Activated T-cell treated with anti-CD3 and anti-CD28 coated beads, Interleukin-2, amount 50 U/mL, for 72 hours (primary cell): ENCODE measurements at regions not wholly inside any gene's neighbourhood (a gene's known extent, or its start where the extent isn't known, plus 50 kb on each side); places are given as distances from the start of the nearest gene placed in this dataset.
"Not testable (repeated sequence)": the region's sequence is repeated elsewhere in the genome, so short reads cannot be mapped to it uniquely, and the experiment has no call there.

Experiments
- ATAC-seq, 2 donors: fragments of 150-1000 bp; cut with Tn5 transposase; replicated peaks in 1 of 2; 2 replicates each; pipeline ENCODE4 v1.10.0; 2021; ENCODE audit warnings: moderate library complexity in 2 of 2, mild to moderate bottlenecking in 1 of 2
- DNase-seq, 2 donors: peaks; one replicate each; pipeline ENCODE4 v3.0.0; 2021 to 2022; ENCODE audit warnings: mixed read lengths in 1 of 2
- H3K27ac Mint-ChIP-seq: one replicate; pipeline ENCODE4 v1.8.0; 2022; ENCODE audit warnings: mild to moderate bottlenecking, moderate library complexity, mixed read lengths
- H3K27me3 Mint-ChIP-seq: one replicate; pipeline ENCODE4 v1.8.0; 2022; ENCODE audit warnings: low read depth, mixed read lengths
- H3K36me3 Mint-ChIP-seq, 2 donors: one replicate each; pipeline ENCODE4 v1.8.0; 2022; ENCODE audit warnings: mixed read lengths in 2 of 2, mild to moderate bottlenecking in 1 of 2; ENCODE audit not compliant: insufficient read depth in 2 of 2
- H3K4me1 Mint-ChIP-seq: one replicate; pipeline ENCODE4 v1.8.0; 2022; ENCODE audit warnings: low read depth, mixed read lengths
- H3K4me3 Mint-ChIP-seq, 2 donors: one replicate each; pipeline ENCODE4 v1.8.0; 2022; ENCODE audit warnings: mild to moderate bottlenecking in 2 of 2, mixed read lengths in 2 of 2, moderate library complexity in 2 of 2
- H3K9me3 Mint-ChIP-seq, 2 donors: one replicate each; pipeline ENCODE4 v1.8.0; 2022; ENCODE audit warnings: mixed read lengths in 2 of 2

- ATAC-seq, DNase-seq, H3K27ac Mint-ChIP-seq: not testable (repeated sequence)
These were observed 976.0 kb downstream of the ADGRL2 start for GRCh38 chr1:82776730-82777129.

GRCh38 chr1:82775406-82776000, 974.8 kb downstream of the ADGRL2 start:
- ATAC-seq: peak in 1 of 2 donors; percentile 42
- DNase-seq: peak; percentile 36 to 40
- Mint-ChIP-seq H3K4me1 (no peaks in the 10 kb centered on the region), H3K27ac (no peak overlapping the region), H3K4me3 (no peak overlapping the region), H3K9me3 (peaks cover 0 to 2% of the 10 kb centered on the region in 2 donors), H3K27me3 (no peaks in the 10 kb centered on the region), H3K36me3 (no peaks in the 10 kb centered on the region)

More at GRCh38 chr1:82776730-82777129, 976.0 kb downstream of the ADGRL2 start:
- H3K9me3 Mint-ChIP-seq, H3K27me3 Mint-ChIP-seq, H3K36me3 Mint-ChIP-seq, H3K4me1 Mint-ChIP-seq, H3K4me3 Mint-ChIP-seq: not testable (repeated sequence)

GRCh38 chr1:82762829-82763532, 962.2 kb downstream of the ADGRL2 start:
- peaks cover 0 to 1% of the 10 kb centered on the region in 2 donors for H3K9me3 Mint-ChIP-seq
- no peaks in the 10 kb centered on the region for H3K27me3 Mint-ChIP-seq
- no peak for DNase-seq
- H3K4me1 Mint-ChIP-seq: no peaks in the 10 kb centered on the region
- H3K36me3 Mint-ChIP-seq: no peaks in the 10 kb centered on the region
- H3K27ac Mint-ChIP-seq: no peak overlapping the region
- no peak overlapping the region for H3K4me3 Mint-ChIP-seq
- ATAC-seq: no peak

- no peak overlapping the region for H3K27ac Mint-ChIP-seq
- no peaks in the 10 kb centered on the region for H3K4me1 Mint-ChIP-seq
- H3K36me3 Mint-ChIP-seq: no peaks in the 10 kb centered on the region
- H3K27me3 Mint-ChIP-seq: no peaks in the 10 kb centered on the region
- H3K4me3 Mint-ChIP-seq: no peak overlapping the region
- peaks cover 0 to 1% of the 10 kb centered on the region in 2 donors for H3K9me3 Mint-ChIP-seq
- ATAC-seq (no peak), DNase-seq (no peak)
These were observed 958.3 kb downstream of the ADGRL2 start for GRCh38 chr1:82759035-82759434.

GRCh38 chr1:82755671-82756070, 954.9 kb downstream of the ADGRL2 start:
- Mint-ChIP-seq H3K4me1 (no peaks in the 10 kb centered on the region), H3K27ac (no peak overlapping the region), H3K36me3 (no peaks in the 10 kb centered on the region), H3K27me3 (no peaks in the 10 kb centered on the region), H3K9me3 (peaks cover 0 to 1% of the 10 kb centered on the region in 2 donors), H3K4me3 (no peak overlapping the region)
- DNase-seq (no peak), ATAC-seq (no peak)

GRCh38 chr1:82755191-82755590, 954.5 kb downstream of the ADGRL2 start:
- no peak overlapping the region for H3K4me3 Mint-ChIP-seq
- H3K9me3 Mint-ChIP-seq: peaks cover 0 to 1% of the 10 kb centered on the region in 2 donors
- DNase-seq (no peak), ATAC-seq (no peak)
- H3K4me1 Mint-ChIP-seq: no peaks in the 10 kb centered on the region
- no peaks in the 10 kb centered on the region for H3K36me3 Mint-ChIP-seq
- no peaks in the 10 kb centered on the region for H3K27me3 Mint-ChIP-seq
- no peak overlapping the region for H3K27ac Mint-ChIP-seq

GRCh38 chr1:82752046-82752445, 951.3 kb downstream of the ADGRL2 start:
- Mint-ChIP-seq H3K27ac (no peak overlapping the region), H3K4me3 (no peak overlapping the region), H3K36me3 (no peaks in the 10 kb centered on the region), H3K27me3 (no peaks in the 10 kb centered on the region), H3K9me3 (no peaks in the 10 kb centered on the region), H3K4me1 (no peaks in the 10 kb centered on the region)
- no peak for DNase-seq
- no peak for ATAC-seq

GRCh38 chr1:82733645-82734044, 932.9 kb downstream of the ADGRL2 start:
- Mint-ChIP-seq H3K27ac (no peak overlapping the region), H3K4me3 (no peak overlapping the region), H3K4me1 (no peaks in the 10 kb centered on the region), H3K9me3 (peaks cover 2 to 7% of the 10 kb centered on the region in 2 donors), H3K27me3 (no peaks in the 10 kb centered on the region), H3K36me3 (peaks cover 0 to 2% of the 10 kb centered on the region in 2 donors)
- ATAC-seq (no peak), DNase-seq (no peak)

- DNase-seq: no peak
- no peak overlapping the region for H3K27ac Mint-ChIP-seq
- H3K36me3 Mint-ChIP-seq: peaks cover 0 to 2% of the 10 kb centered on the region in 2 donors
- H3K4me1 Mint-ChIP-seq: no peaks in the 10 kb centered on the region
- no peaks in the 10 kb centered on the region for H3K27me3 Mint-ChIP-seq
- H3K4me3 Mint-ChIP-seq: no peak overlapping the region
- no peak for ATAC-seq
- H3K9me3 Mint-ChIP-seq: peaks cover 2 to 5% of the 10 kb centered on the region in 2 donors
These were observed 930.5 kb downstream of the ADGRL2 start for GRCh38 chr1:82731216-82731615.

- no peak overlapping the region for H3K27ac Mint-ChIP-seq
- H3K36me3 Mint-ChIP-seq: peaks cover 0 to 2% of the 10 kb centered on the region in 2 donors
- DNase-seq (no peak), ATAC-seq (no peak)
- peaks cover 2 to 5% of the 10 kb centered on the region in 2 donors for H3K9me3 Mint-ChIP-seq
- H3K4me1 Mint-ChIP-seq: no peaks in the 10 kb centered on the region
- no peaks in the 10 kb centered on the region for H3K27me3 Mint-ChIP-seq
- no peak overlapping the region for H3K4me3 Mint-ChIP-seq
These were observed 927.5 kb downstream of the ADGRL2 start for GRCh38 chr1:82728206-82728605.

- Mint-ChIP-seq H3K27me3 (no peaks in the 10 kb centered on the region), H3K4me1 (no peaks in the 10 kb centered on the region), H3K36me3 (no peaks in the 10 kb centered on the region), H3K4me3 (no peak overlapping the region), H3K27ac (no peak overlapping the region), H3K9me3 (peaks cover 2 to 3% of the 10 kb centered on the region in 2 donors)
- ATAC-seq (no peak), DNase-seq (no peak)
These were observed 923.5 kb downstream of the ADGRL2 start for GRCh38 chr1:82724246-82724645.

GRCh38 chr1:82722608-82723007, 921.9 kb downstream of the ADGRL2 start:
- Mint-ChIP-seq H3K27ac (no peak overlapping the region), H3K4me3 (no peak overlapping the region), H3K4me1 (no peaks in the 10 kb centered on the region), H3K9me3 (peaks cover 2 to 3% of the 10 kb centered on the region in 2 donors), H3K36me3 (no peaks in the 10 kb centered on the region), H3K27me3 (no peaks in the 10 kb centered on the region)
- DNase-seq (no peak), ATAC-seq (no peak)

GRCh38 chr1:82721702-82722101, 921.0 kb downstream of the ADGRL2 start:
- Mint-ChIP-seq H3K4me3 (no peak overlapping the region), H3K27ac (no peak overlapping the region), H3K27me3 (no peaks in the 10 kb centered on the region), H3K36me3 (no peaks in the 10 kb centered on the region), H3K4me1 (no peaks in the 10 kb centered on the region), H3K9me3 (peaks cover 2 to 3% of the 10 kb centered on the region in 2 donors)
- ATAC-seq (no peak), DNase-seq (no peak)
